K562 (cell line): ENCODE measurements at regions not wholly inside any gene's neighbourhood (a gene's known extent, or its start where the extent isn't known, plus 50 kb on each side); places are given as distances from the start of the nearest gene placed in this dataset.

ENCODE experiments used
- ARID3A ChIP-seq: IDR thresholded peaks from 2 replicates; pipeline ENCODE4 v1.6.1; 2012; ENCODE audit warnings: low read depth, low read length, improper control_type of control experiment, borderline replicate concordance
- DEAF1 ChIP-seq: fragments of 450-650 bp; formaldehyde crosslinking; IDR thresholded peaks from 2 replicates; pipeline ENCODE4 v1.4.0; 2020; ENCODE audit warnings: mild to moderate bottlenecking, moderate library complexity
- UBTF ChIP-seq, 2 experiments: IDR thresholded peaks; 2 replicates each; pipeline ENCODE4 v1.6.1; 2012; ENCODE audit warnings: improper control_type of control experiment in 2 of 2, low read depth in 2 of 2, low read length in 2 of 2, borderline replicate concordance in 1 of 2

GRCh38 chr3:178385280-178385952 is 150.8 kb upstream of the KCNMB2 start (continued):
- TF ChIP-seq DEAF1 (CRISPR knock-in tag) (peak; percentile 85), UBTF (IDR thresholded peaks at IDR 0.05; ENCODE audit: borderline replicate concordance in 1 of 2, low read depth in 2 of 2, low read length in 2 of 2) (no peak), ARID3A (peak; percentile 83; the same call in 1 of the 2 replicates)
